ENCODE measurements at regions not wholly inside any gene's neighbourhood (a gene's known extent, or its start where the extent isn't known, plus 50 kb on each side); places are given as distances from the start of the nearest gene placed in this dataset.

DNA sequence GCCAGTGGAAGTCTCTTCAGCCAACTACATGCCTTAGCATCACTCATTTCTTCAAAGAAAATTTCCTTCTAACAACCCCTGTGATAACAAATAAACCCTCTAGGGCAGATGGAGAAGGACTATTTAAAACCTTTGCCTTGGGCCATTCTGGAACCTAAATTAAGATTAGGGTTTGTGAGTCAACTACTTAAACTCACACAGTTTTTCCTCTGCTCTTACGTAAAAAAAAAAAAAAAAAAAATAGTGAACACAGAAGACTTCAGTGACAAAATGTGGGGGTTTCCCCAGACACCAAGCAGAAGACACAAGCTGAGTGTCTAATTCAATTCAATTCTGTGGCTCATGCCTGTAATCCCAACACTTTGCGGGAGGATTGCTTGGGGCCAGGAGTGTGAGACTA, 65.8 kb upstream of the ERCC6L2 start:
- TF ChIP-seq RCOR1 (IDR thresholded peaks at IDR 0.05; ENCODE audit: insufficient replicate concordance, low read length) (no peak), RAD21 (IDR thresholded peaks at IDR 0.05; ENCODE audit: low read length) (no peak), SMC3 (IDR thresholded peaks at IDR 0.05; ENCODE audit: low read depth, low read length) (no peak), CEBPB (IDR thresholded peaks at IDR 0.05; ENCODE audit: low read depth, low read length) (no peak), NFE2L2 (IDR thresholded peaks at IDR 0.05; ENCODE audit: low read depth, low read length) (no peak), CHD1 (IDR thresholded peaks at IDR 0.05; ENCODE audit: low read depth, low read length) (no peak), MAFK (IDR thresholded peaks at IDR 0.05; ENCODE audit: low read depth, low read length) (no peak), MXI1 (IDR thresholded peaks at IDR 0.05; ENCODE audit: borderline replicate concordance, low read depth, low read length) (no peak), BHLHE40 (IDR thresholded peaks at IDR 0.05; ENCODE audit: low read depth, low read length) (no peak), MAZ (IDR thresholded peaks at IDR 0.05; ENCODE audit: borderline replicate concordance, low read depth, low read length) (no peak), RFX5 (IDR thresholded peaks at IDR 0.05; ENCODE audit: low read depth, low read length) (no peak), POLR2A (IDR thresholded peaks at IDR 0.05; ENCODE audit: low read depth, low read length) (no peak), FOS (IDR thresholded peaks at IDR 0.05; ENCODE audit: low read depth, low read length) (no peak)
- TF ChIP-seq, protein P1, sequence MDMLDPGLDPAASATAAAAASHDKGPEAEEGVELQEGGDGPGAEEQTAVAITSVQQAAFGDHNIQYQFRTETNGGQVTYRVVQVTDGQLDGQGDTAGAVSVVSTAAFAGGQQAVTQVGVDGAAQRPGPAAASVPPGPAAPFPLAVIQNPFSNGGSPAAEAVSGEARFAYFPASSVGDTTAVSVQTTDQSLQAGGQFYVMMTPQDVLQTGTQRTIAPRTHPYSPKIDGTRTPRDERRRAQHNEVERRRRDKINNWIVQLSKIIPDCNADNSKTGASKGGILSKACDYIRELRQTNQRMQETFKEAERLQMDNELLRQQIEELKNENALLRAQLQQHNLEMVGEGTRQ (IDR thresholded peaks at IDR 0.05; ENCODE audit: low read depth, low read length): no peak
- TF ChIP-seq, protein P2, sequence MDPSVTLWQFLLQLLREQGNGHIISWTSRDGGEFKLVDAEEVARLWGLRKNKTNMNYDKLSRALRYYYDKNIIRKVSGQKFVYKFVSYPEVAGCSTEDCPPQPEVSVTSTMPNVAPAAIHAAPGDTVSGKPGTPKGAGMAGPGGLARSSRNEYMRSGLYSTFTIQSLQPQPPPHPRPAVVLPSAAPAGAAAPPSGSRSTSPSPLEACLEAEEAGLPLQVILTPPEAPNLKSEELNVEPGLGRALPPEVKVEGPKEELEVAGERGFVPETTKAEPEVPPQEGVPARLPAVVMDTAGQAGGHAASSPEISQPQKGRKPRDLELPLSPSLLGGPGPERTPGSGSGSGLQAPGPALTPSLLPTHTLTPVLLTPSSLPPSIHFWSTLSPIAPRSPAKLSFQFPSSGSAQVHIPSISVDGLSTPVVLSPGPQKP (IDR thresholded peaks at IDR 0.05; ENCODE audit: borderline replicate concordance, low read depth, low read length): no peak
- TF ChIP-seq, protein P3, sequence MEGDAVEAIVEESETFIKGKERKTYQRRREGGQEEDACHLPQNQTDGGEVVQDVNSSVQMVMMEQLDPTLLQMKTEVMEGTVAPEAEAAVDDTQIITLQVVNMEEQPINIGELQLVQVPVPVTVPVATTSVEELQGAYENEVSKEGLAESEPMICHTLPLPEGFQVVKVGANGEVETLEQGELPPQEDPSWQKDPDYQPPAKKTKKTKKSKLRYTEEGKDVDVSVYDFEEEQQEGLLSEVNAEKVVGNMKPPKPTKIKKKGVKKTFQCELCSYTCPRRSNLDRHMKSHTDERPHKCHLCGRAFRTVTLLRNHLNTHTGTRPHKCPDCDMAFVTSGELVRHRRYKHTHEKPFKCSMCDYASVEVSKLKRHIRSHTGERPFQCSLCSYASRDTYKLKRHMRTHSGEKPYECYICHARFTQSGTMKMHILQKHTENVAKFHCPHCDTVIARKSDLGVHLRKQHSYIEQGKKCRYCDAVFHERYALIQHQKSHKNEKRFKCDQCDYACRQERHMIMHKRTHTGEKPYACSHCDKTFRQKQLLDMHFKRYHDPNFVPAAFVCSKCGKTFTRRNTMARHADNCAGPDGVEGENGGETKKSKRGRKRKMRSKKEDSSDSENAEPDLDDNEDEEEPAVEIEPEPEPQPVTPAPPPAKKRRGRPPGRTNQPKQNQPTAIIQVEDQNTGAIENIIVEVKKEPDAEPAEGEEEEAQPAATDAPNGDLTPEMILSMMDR (conservative IDR thresholded peaks at IDR 0.05; ENCODE audit: low read depth, low read length): no peak
- Histone ChIP-seq H4K8ac (ENCODE audit: low read depth in 2 of 2, low read length in 2 of 2) (no peak overlapping the region), H3K4me2 (ENCODE audit: low read depth, low read length) (no peak overlapping the region), H4K91ac (ENCODE audit: insufficient read depth, low read depth, low read length) (no peak overlapping the region), H3K9ac (ENCODE audit: low read depth, low read length) (no peak overlapping the region), H4K5ac (ENCODE audit: low read depth, low read length) (no peak overlapping the region), H3K9me1 (ENCODE audit: insufficient read depth, low read length) (no peaks in the 10 kb centered on the region), H4K20me1 (ENCODE audit: insufficient read depth, low read length) (no peaks in the 10 kb centered on the region), H3K14ac (replicated peaks; ENCODE audit: low read depth, low read length) (no peak overlapping the region), H2BK5ac (ENCODE audit: low read depth, low read length, poor library complexity, severe bottlenecking) (no peak overlapping the region), H3K4me3 (ENCODE audit: insufficient read depth, low read depth, low read length) (no peak overlapping the region), H2AFZ (replicated peaks; ENCODE audit: low read length, poor library complexity) (no peak overlapping the region), H2BK120ac (ENCODE audit: low read depth, low read length) (no peak overlapping the region), H3K27me3 (ENCODE audit: control insufficient read depth, insufficient read depth, low read length) (peaks cover 7% of the 10 kb centered on the region; the same call in 1 of the 2 replicates), H2AK5ac (ENCODE audit: low read depth, low read length) (no peak overlapping the region), H3K4ac (ENCODE audit: low read depth, low read length) (no peak overlapping the region), H2AK9ac (replicated peaks; ENCODE audit: low read depth, low read length, poor library complexity) (no peak overlapping the region), H3K79me1 (ENCODE audit: low read depth in 1 of 2, low read length in 2 of 2) (no peaks in the 10 kb centered on the region), H3K18ac (ENCODE audit: low read depth, low read length) (no peak overlapping the region), H3K27ac (ENCODE audit: insufficient read depth, low read length) (no peak overlapping the region), H3K23ac (ENCODE audit: low read depth, low read length) (no peak overlapping the region), H3K9me3 (ENCODE audit: control insufficient read depth, insufficient read depth, low read length) (no peaks in the 10 kb centered on the region), H2BK15ac (ENCODE audit: low read depth, low read length) (no peak overlapping the region), H3K36me3 (ENCODE audit: control insufficient read depth, insufficient read depth, low read length) (no peaks in the 10 kb centered on the region), H2BK20ac (ENCODE audit: low read depth, low read length) (no peak overlapping the region), H3K56ac (ENCODE audit: extremely low read depth, insufficient read depth, low read length) (no peak overlapping the region), H3K4me1 (ENCODE audit: control insufficient read depth, insufficient read depth, low read length) (peaks cover 9% of the 10 kb centered on the region)
- ChIA-PET POLR2A (ENCODE audit: unreplicated experiment) (no interaction called here), CTCF (no interaction called here)
- no peak for DNase-seq
- intact Hi-C loops (cut with micrococcal nuclease): loop anchor here (5.0 kb wide), 1 partner anchor 63 kb away; no protein-coding TSS in a partner anchor
- in situ Hi-C loops (cut with MboI; ENCODE audit: low sequenced_read_pairs): no loop called here
- BruUV-seq (replicated peaks): no TSS peak
- dilution Hi-C loops (cut with HindIII; ENCODE audit: low sequenced_read_pairs, unreplicated experiment): no loop called here
- ATAC-seq (ENCODE audit: low read depth): no peak
- no CpG with 5 or more reads among the region's 2 CpGs for WGBS, 2 experiments (ENCODE audit: extremely low coverage in 2 of 2, insufficient read length in 1 of 2)
